K562 (cell line): ENCODE measurements at regions not wholly inside any gene's neighbourhood (a gene's known extent, or its start where the extent isn't known, plus 50 kb on each side); places are given as distances from the start of the nearest gene placed in this dataset.

Experiments used
- ATAC-seq: fragments of 200-7000 bp; cut with Tn5 transposase; 3 replicates; pipeline ENCODE4 v1.9.1; 2020; ENCODE audit warnings: moderate library complexity
- BruUV-seq: library from RNA; stranded (reverse); fragments of 400-500 nt; replicated peaks from 2 replicates; lab custom pipeline; 2021; lab: Mats Ljungman, UMichigan
- CTCF ChIA-PET: fragments of 300-600 bp; formaldehyde crosslinking; extraction: SDS; loops from one replicate; lab custom pipeline; 2021; ENCODE audit warnings: low intra/inter-chr PET ratio; lab: Yijun Ruan, JAX
- POLR2A ChIA-PET: fragments of 300-600, 350-650 bp; sonication (Branson Sonifier 250); formaldehyde crosslinking; extraction: SDS; loops from one replicate; lab custom pipeline; 2021; ENCODE audit warnings: antibody characterized with exemption, inconsistent platforms; lab: Yijun Ruan, JAX
- DNase-seq, 4 experiments: peaks; one replicate each; pipeline versions ENCODE4 v3.0.0 to v3.0.0-alpha.2; 2011 to 2018; ENCODE audit warnings: low spot score in 3 of 4, mixed read lengths in 3 of 4; ENCODE audit errors: extremely low read depth in 1 of 4
- FAIRE-seq: peaks from 2 replicates; lab custom pipeline; 2011; peaks lifted over from hg19 to GRCh38; lab: Jason Lieb, UNC
- H2AFZ ChIP-seq: 2 replicates; pipeline ENCODE4 v1.6.0; 2011; ENCODE audit warnings: low read depth, low read length, control low read depth, inconsistent platforms
- H3K27ac ChIP-seq: fragments of 200-600 bp; 3 replicates; pipeline ENCODE4 v1.8.0; 2011; ENCODE audit warnings: low read depth, mild to moderate bottlenecking, control low read depth, inconsistent platforms, low read length, moderate library complexity, mixed read lengths; ENCODE audit errors: extremely low read depth
- H3K27me3 ChIP-seq, 2 experiments: fragments of 300-600 bp in 1 of 2; 2 replicates in 1 of 2; 3 replicates in 1 of 2; pipeline versions ENCODE4 v1.6.0 to v1.8.0; 2011; ENCODE audit warnings: inconsistent platforms in 2 of 2, low read length in 2 of 2, mild to moderate bottlenecking in 1 of 2, mixed read lengths in 1 of 2, moderate library complexity in 1 of 2; ENCODE audit not compliant: control insufficient read depth in 2 of 2, insufficient read depth in 2 of 2
- H3K36me3 ChIP-seq: fragments of 300-600 bp; 3 replicates; pipeline ENCODE4 v1.8.0; 2011; ENCODE audit warnings: mild to moderate bottlenecking, low read length, inconsistent platforms; ENCODE audit not compliant: control insufficient read depth, insufficient read depth
- H3K4me1 ChIP-seq, 2 experiments: fragments of 200-600 bp in 1 of 2; replicated peaks in 1 of 2; 2 replicates in 1 of 2; 3 replicates in 1 of 2; pipeline versions ENCODE4 v1.5.1 to v1.8.0; 2011; ENCODE audit warnings: inconsistent platforms in 2 of 2, low read length in 2 of 2, mild to moderate bottlenecking in 1 of 2, mixed read lengths in 1 of 2, moderate library complexity in 1 of 2; ENCODE audit not compliant: control insufficient read depth in 2 of 2, insufficient read depth in 2 of 2
- H3K4me2 ChIP-seq: 2 replicates; pipeline ENCODE4 v1.6.1; 2011; ENCODE audit warnings: low read length, control low read depth, inconsistent platforms, mixed read lengths; ENCODE audit not compliant: insufficient read depth
- H3K4me3 ChIP-seq: fragments of 200-600 bp; sonication (generic), shearing (Covaris generic); 2 replicates; pipeline ENCODE4 v1.5.1; 2016; ENCODE audit warnings: control low read depth, inconsistent platforms
- H3K79me2 ChIP-seq: fragments of 200-600 bp; 3 replicates; pipeline ENCODE4 v1.8.0; 2011; ENCODE audit warnings: low read length, inconsistent platforms; ENCODE audit not compliant: control insufficient read depth, insufficient read depth
- H3K9ac ChIP-seq, 2 experiments: 2 replicates each; pipeline versions ENCODE4 v1.6.0 to v1.6.1; 2011; ENCODE audit warnings: low read depth in 2 of 2, low read length in 2 of 2, control low read depth in 1 of 2, inconsistent platforms in 1 of 2, mild to moderate bottlenecking in 1 of 2, mixed read lengths in 1 of 2; ENCODE audit not compliant: insufficient read depth in 1 of 2
- H3K9me1 ChIP-seq: one replicate; pipeline ENCODE4 v1.6.0; 2011; ENCODE audit warnings: inconsistent platforms, mild to moderate bottlenecking, low read length, moderate library complexity; ENCODE audit not compliant: control insufficient read depth, insufficient read depth
- H3K9me3 ChIP-seq: replicated peaks from 2 replicates; pipeline ENCODE4 v1.5.1; 2011; ENCODE audit warnings: low read depth, low read length, inconsistent platforms; ENCODE audit not compliant: control insufficient read depth, insufficient read depth
- H4K20me1 ChIP-seq: replicated peaks from 2 replicates; pipeline ENCODE4 v1.6.1; 2011; ENCODE audit warnings: low read length, inconsistent platforms, mixed read lengths; ENCODE audit not compliant: control insufficient read depth, insufficient read depth
- CEBPZ ChIP-seq: fragments of 150-350 bp; IDR thresholded peaks from 2 replicates; pipeline ENCODE4 v1.6.1; 2014; ENCODE audit warnings: low read depth, mild to moderate bottlenecking, low read length, borderline replicate concordance
- HINFP ChIP-seq: fragments of 450-650 bp; conservative IDR thresholded peaks from 2 replicates; pipeline ENCODE4 v1.6.1; 2016; ENCODE audit warnings: missing genetic modification characterization, low read depth, mild to moderate bottlenecking, control low read depth, missing compliant biosample characterization
- NCOA6 ChIP-seq: fragments of 450-650 bp; IDR thresholded peaks from 2 replicates; pipeline ENCODE4 v1.6.1; 2017; ENCODE audit warnings: mild to moderate bottlenecking
- PBX2 ChIP-seq, 2 experiments: IDR thresholded peaks in 1 of 2; conservative IDR thresholded peaks in 1 of 2; 2 replicates each; pipeline ENCODE4 v1.6.1; 2016; ENCODE audit warnings: low read depth in 2 of 2, mild to moderate bottlenecking in 1 of 2, missing compliant biosample characterization in 1 of 2, missing genetic modification characterization in 1 of 2, moderate library complexity in 1 of 2
- PML ChIP-seq: IDR thresholded peaks from 2 replicates; pipeline ENCODE4 v1.6.1; 2012; ENCODE audit warnings: low read length, inconsistent platforms
- WGBS: fragments of 100-300 bp; shearing (Covaris generic); methylation state at CpG from one replicate; pipeline ENCODE4 v1.1.6; 2016; ENCODE audit warnings: low coverage, mixed read lengths; ENCODE audit not compliant: insufficient coverage; ENCODE audit errors: missing lambda C conversion rate; 5-methylcytosine and 5-hydroxymethylcytosine counted together
- in situ Hi-C: fragments of 300-500 bp; cut with MboI; formaldehyde crosslinking; loops from 4 replicates; pipeline ENCODE4 v1.15.0; 2018; ENCODE audit warnings: inconsistent platforms, mixed read lengths
- intact Hi-C: fragments of 100-400 bp; cut with micrococcal nuclease; formaldehyde crosslinking; loops from 2 replicates; pipeline ENCODE4 v1.14.2; 2022
- TF ChIP-seq, protein P1 (sequence below), 2 experiments: fragments of 450-650 bp in 1 of 2; IDR thresholded peaks; 2 replicates each; pipeline ENCODE4 v1.6.1; 2011 to 2017; ENCODE audit warnings: low read depth in 2 of 2, antibody characterized with exemption in 1 of 2, borderline replicate concordance in 1 of 2, low read length in 1 of 2, mild to moderate bottlenecking in 1 of 2, mixed read lengths in 1 of 2; ENCODE audit not compliant: control insufficient read depth in 1 of 2

- TF ChIP-seq CEBPZ = no peak
- TF ChIP-seq, all 486 proteins: peak for 0
Observed at GRCh38 chr13:78177306-78177705, 258.7 kb upstream of the EDNRB start (continued).

- H4K20me1 ChIP-seq = no peaks in the 10 kb centered on the region
- no peak for ATAC-seq
- ChIA-PET POLR2A (no interaction called here), CTCF (no interaction called here)
- no peaks in the 10 kb centered on the region for H3K9me3 ChIP-seq
- FAIRE-seq = no peak
- BruUV-seq = no TSS peak
- 5% methylated on average over 2 of the region's 2 CpGs for WGBS
- intact Hi-C loops (no loop called here), in situ Hi-C loops (no loop called here)
- no peaks in the 10 kb centered on the region for H3K79me2 ChIP-seq
- H3K36me3 ChIP-seq = no peaks in the 10 kb centered on the region
- no peaks in the 10 kb centered on the region for H3K27me3 ChIP-seq
- H3K9me1 ChIP-seq = no peaks in the 10 kb centered on the region
- no peak overlapping the region for H3K9ac ChIP-seq
- no peak overlapping the region for H3K4me3 ChIP-seq
- no peak overlapping the region for H2AFZ ChIP-seq
- H3K27ac ChIP-seq = no peak overlapping the region
- no peak for DNase-seq
- no peaks in the 10 kb centered on the region for H3K4me1 ChIP-seq
- no peak overlapping the region for H3K4me2 ChIP-seq
- TF ChIP-seq NCOA6 (no peak), HINFP (tag) (no peak), PBX2 (CRISPR knock-in tag; IDR thresholded peaks at IDR 0.05; ENCODE audit: low read depth) (no peak), PBX2 (tag; conservative IDR thresholded peaks at IDR 0.05; ENCODE audit: low read depth) (no peak), PML (no peak)
- TF ChIP-seq, protein P1, sequence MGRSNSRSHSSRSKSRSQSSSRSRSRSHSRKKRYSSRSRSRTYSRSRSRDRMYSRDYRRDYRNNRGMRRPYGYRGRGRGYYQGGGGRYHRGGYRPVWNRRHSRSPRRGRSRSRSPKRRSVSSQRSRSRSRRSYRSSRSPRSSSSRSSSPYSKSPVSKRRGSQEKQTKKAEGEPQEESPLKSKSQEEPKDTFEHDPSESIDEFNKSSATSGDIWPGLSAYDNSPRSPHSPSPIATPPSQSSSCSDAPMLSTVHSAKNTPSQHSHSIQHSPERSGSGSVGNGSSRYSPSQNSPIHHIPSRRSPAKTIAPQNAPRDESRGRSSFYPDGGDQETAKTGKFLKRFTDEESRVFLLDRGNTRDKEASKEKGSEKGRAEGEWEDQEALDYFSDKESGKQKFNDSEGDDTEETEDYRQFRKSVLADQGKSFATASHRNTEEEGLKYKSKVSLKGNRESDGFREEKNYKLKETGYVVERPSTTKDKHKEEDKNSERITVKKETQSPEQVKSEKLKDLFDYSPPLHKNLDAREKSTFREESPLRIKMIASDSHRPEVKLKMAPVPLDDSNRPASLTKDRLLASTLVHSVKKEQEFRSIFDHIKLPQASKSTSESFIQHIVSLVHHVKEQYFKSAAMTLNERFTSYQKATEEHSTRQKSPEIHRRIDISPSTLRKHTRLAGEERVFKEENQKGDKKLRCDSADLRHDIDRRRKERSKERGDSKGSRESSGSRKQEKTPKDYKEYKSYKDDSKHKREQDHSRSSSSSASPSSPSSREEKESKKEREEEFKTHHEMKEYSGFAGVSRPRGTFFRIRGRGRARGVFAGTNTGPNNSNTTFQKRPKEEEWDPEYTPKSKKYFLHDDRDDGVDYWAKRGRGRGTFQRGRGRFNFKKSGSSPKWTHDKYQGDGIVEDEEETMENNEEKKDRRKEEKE (IDR thresholded peaks at IDR 0.05; ENCODE audit: borderline replicate concordance in 1 of 2, control insufficient read depth in 1 of 2, low read depth in 2 of 2, low read length in 1 of 2) = no peak
Observed at GRCh38 chr13:78176880-78177279, 258.2 kb upstream of the EDNRB start.
